ENCODE measurements at regions not wholly inside any gene's neighbourhood (a gene's known extent, or its start where the extent isn't known, plus 50 kb on each side); places are given as distances from the start of the nearest gene placed in this dataset.

DNA sequence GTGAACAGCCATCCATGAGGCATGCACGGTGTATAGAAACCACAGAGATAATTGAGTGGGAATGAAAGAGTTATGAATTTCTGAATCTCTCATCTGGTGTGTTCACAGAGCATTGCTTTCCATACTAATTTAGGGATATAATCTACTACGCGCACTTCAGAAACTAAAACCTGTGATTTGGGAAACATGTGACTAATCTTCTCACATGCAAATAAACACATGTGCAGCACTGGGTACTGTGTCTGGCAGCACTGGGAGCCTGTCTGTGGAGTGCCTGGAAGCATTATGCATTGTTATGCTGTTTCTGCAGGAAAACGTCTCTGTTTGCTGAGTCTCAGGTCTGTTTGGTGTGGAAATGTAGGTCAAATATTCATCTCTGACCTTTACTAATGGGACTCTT is 287.3 kb downstream of the CMPK2 start:
- Histone ChIP-seq H3K4me2 (no peak overlapping the region), H3K79me2 (ENCODE audit: low read depth) (no peaks in the 10 kb centered on the region), H3K27ac (no peak overlapping the region), H3K27me3 (no peaks in the 10 kb centered on the region), H3F3A (ENCODE audit: low read depth) (no peaks in the 10 kb centered on the region), H3K9me3 (ENCODE audit: low read depth) (no peaks in the 10 kb centered on the region), H2AFZ (replicated peaks) (no peak overlapping the region), H3K4me1 (no peaks in the 10 kb centered on the region), H3K9ac (no peak overlapping the region), H4K20me1 (ENCODE audit: low read depth) (no peaks in the 10 kb centered on the region), H3K4me3 (no peak overlapping the region), H3K36me3 (no peaks in the 10 kb centered on the region)
- TF ChIP-seq EZH2phosphoT487 (IDR thresholded peaks at IDR 0.05) (no peak), EZH2 (IDR thresholded peaks at IDR 0.05) (no peak)
- TF ChIP-seq, protein P1, sequence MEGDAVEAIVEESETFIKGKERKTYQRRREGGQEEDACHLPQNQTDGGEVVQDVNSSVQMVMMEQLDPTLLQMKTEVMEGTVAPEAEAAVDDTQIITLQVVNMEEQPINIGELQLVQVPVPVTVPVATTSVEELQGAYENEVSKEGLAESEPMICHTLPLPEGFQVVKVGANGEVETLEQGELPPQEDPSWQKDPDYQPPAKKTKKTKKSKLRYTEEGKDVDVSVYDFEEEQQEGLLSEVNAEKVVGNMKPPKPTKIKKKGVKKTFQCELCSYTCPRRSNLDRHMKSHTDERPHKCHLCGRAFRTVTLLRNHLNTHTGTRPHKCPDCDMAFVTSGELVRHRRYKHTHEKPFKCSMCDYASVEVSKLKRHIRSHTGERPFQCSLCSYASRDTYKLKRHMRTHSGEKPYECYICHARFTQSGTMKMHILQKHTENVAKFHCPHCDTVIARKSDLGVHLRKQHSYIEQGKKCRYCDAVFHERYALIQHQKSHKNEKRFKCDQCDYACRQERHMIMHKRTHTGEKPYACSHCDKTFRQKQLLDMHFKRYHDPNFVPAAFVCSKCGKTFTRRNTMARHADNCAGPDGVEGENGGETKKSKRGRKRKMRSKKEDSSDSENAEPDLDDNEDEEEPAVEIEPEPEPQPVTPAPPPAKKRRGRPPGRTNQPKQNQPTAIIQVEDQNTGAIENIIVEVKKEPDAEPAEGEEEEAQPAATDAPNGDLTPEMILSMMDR (IDR thresholded peaks at IDR 0.05): no peak
- Mint-ChIP-seq H3K27ac (no peak overlapping the region), H3K27me3 (ENCODE audit: insufficient read depth, low read depth) (no peaks in the 10 kb centered on the region), H3K4me1 (peaks cover 3% of the 10 kb centered on the region), H3K36me3 (no peaks in the 10 kb centered on the region), H3K9me3 (no peaks in the 10 kb centered on the region), H3K4me3 (no peak overlapping the region)
- DNase-seq (ENCODE audit: low spot score): no peak

DNA sequence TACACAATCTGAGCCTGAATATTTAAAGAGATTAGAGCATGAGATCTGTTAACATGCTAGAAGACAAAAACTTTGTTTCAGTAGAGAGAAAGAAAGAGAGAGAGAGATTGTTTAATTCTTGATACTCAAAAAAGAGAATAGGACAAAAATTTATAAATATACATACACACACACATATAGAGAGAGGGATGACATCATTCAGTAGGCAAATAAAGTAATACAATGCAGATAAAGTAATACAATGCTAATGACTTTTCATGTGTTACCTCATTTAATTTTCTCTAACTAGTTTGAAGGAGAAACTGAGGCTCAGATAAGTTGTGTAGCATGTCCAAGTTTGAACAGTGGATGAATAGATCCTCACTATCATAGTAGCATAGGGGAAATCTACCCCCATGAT is 286.4 kb downstream of the CMPK2 start:
- Histone ChIP-seq H3K79me2 (ENCODE audit: low read depth) (no peaks in the 10 kb centered on the region), H3K4me2 (no peak overlapping the region), H3K36me3 (no peaks in the 10 kb centered on the region), H3K27me3 (no peaks in the 10 kb centered on the region), H4K20me1 (ENCODE audit: low read depth) (no peaks in the 10 kb centered on the region), H3K9me3 (ENCODE audit: low read depth) (no peaks in the 10 kb centered on the region), H3K4me1 (no peaks in the 10 kb centered on the region), H3K27ac (no peak overlapping the region), H2AFZ (replicated peaks) (no peak overlapping the region), H3K4me3 (no peak overlapping the region), H3K9ac (no peak overlapping the region), H3F3A (ENCODE audit: low read depth) (no peaks in the 10 kb centered on the region)
- Mint-ChIP-seq H3K4me3 (no peak overlapping the region), H3K9me3 (no peaks in the 10 kb centered on the region), H3K36me3 (no peaks in the 10 kb centered on the region), H3K4me1 (peaks cover 3% of the 10 kb centered on the region), H3K27ac (no peak overlapping the region), H3K27me3 (ENCODE audit: insufficient read depth, low read depth) (no peaks in the 10 kb centered on the region)
- no peak for TF ChIP-seq EZH2phosphoT487 (IDR thresholded peaks at IDR 0.05)
- TF ChIP-seq EZH2 (IDR thresholded peaks at IDR 0.05): no peak
- TF ChIP-seq, protein P1 (IDR thresholded peaks at IDR 0.05): no peak
- DNase-seq (ENCODE audit: low spot score): no peak

DNA sequence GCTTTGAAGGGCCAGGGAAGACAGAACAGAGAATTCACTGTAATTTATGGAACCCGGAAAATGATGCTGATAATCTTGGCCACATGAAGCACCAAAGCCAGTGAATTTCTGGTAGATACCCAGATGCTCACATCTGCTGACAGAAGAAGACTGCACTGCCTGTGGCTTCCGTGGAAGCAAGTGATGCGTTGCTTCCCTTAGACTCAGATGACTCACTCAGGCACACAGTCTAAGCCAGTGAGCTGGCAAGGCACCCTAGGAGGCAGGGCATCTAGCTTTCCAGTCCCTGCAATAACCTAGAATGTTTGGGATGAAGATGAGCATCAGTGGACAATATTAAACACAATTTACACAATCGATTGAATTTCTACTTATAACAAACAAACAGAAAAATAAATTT is 284.7 kb downstream of the CMPK2 start:
- no peaks in the 10 kb centered on the region for H3K27me3 ChIP-seq
- no peak overlapping the region for H3K4me2 ChIP-seq
- no peaks in the 10 kb centered on the region for H3K4me1 ChIP-seq
- H3K36me3 ChIP-seq: no peaks in the 10 kb centered on the region
- no peak overlapping the region for H3K27ac ChIP-seq
- Mint-ChIP-seq H3K4me3 (no peak overlapping the region), H3K27me3 (ENCODE audit: insufficient read depth, low read depth) (no peaks in the 10 kb centered on the region), H3K4me1 (peaks cover 3% of the 10 kb centered on the region), H3K9me3 (no peaks in the 10 kb centered on the region), H3K27ac (no peak overlapping the region), H3K36me3 (no peaks in the 10 kb centered on the region)
- no peaks in the 10 kb centered on the region for H3F3A ChIP-seq (ENCODE audit: low read depth)
- no peaks in the 10 kb centered on the region for H3K79me2 ChIP-seq (ENCODE audit: low read depth)
- no peak for DNase-seq (ENCODE audit: low spot score)
- no peaks in the 10 kb centered on the region for H4K20me1 ChIP-seq (ENCODE audit: low read depth)
- no peaks in the 10 kb centered on the region for H3K9me3 ChIP-seq (ENCODE audit: low read depth)
- no peak for TF ChIP-seq EZH2 (IDR thresholded peaks at IDR 0.05)
- no peak for TF ChIP-seq EZH2phosphoT487 (IDR thresholded peaks at IDR 0.05)
- TF ChIP-seq, protein P1 (IDR thresholded peaks at IDR 0.05): no peak
- H2AFZ ChIP-seq (replicated peaks): no peak overlapping the region
- H3K4me3 ChIP-seq: no peak overlapping the region
- no peak overlapping the region for H3K9ac ChIP-seq

DNA sequence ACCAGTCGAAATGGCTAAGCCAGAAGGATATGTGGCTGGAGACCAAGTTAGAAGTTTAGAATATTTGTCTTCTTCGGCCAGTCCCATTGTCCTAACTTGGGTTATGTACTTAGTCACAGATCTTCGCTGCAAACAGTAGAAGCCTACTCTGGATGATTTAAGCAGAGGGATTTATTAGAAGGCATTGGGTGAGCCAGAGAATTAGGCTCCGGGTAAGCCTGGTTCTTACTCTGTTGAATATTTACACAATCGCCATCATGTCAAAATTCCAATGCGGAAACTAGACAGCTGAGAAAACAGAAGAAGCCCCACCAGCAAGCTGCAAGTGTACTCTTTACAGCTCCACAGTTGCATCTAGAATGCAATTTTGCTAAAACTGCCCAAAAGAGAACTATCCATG is 276.6 kb downstream of the CMPK2 start:
- Histone ChIP-seq H3K4me1 (no peaks in the 10 kb centered on the region), H3K27ac (no peak overlapping the region), H3F3A (ENCODE audit: low read depth) (no peaks in the 10 kb centered on the region), H3K4me2 (no peak overlapping the region), H2AFZ (replicated peaks) (no peak overlapping the region), H3K36me3 (no peaks in the 10 kb centered on the region), H3K4me3 (no peak overlapping the region), H3K9me3 (ENCODE audit: low read depth) (no peaks in the 10 kb centered on the region), H3K9ac (no peak overlapping the region), H3K27me3 (no peaks in the 10 kb centered on the region), H3K79me2 (ENCODE audit: low read depth) (no peaks in the 10 kb centered on the region), H4K20me1 (ENCODE audit: low read depth) (no peaks in the 10 kb centered on the region)
- Mint-ChIP-seq H3K4me3 (no peak overlapping the region), H3K36me3 (no peaks in the 10 kb centered on the region), H3K27ac (no peak overlapping the region), H3K4me1 (no peaks in the 10 kb centered on the region), H3K27me3 (ENCODE audit: insufficient read depth, low read depth) (peaks cover 3% of the 10 kb centered on the region), H3K9me3 (no peaks in the 10 kb centered on the region)
- TF ChIP-seq, protein P1 (IDR thresholded peaks at IDR 0.05): no peak
- TF ChIP-seq EZH2 (IDR thresholded peaks at IDR 0.05) (no peak), EZH2phosphoT487 (IDR thresholded peaks at IDR 0.05) (no peak)
- DNase-seq (ENCODE audit: low spot score): no peak

Measured in neural progenitor cell (in vitro differentiated cells).